Vagina (tissue), 2 donors: ENCODE measurements at regions not wholly inside any gene's neighbourhood (a gene's known extent, or its start where the extent isn't known, plus 50 kb on each side); places are given as distances from the start of the nearest gene placed in this dataset.

Experiments
- POLR2A ChIP-seq, 2 donors: fragments of 450-650 bp; IDR thresholded peaks; one replicate each; pipeline ENCODE4 v1.6.1; 2017; ENCODE audit warnings: antibody characterized with exemption in 2 of 2, mild to moderate bottlenecking in 2 of 2, moderate library complexity in 2 of 2
- POLR2AphosphoS5 ChIP-seq, 2 donors: sonication (generic); formaldehyde crosslinking; IDR thresholded peaks; one replicate each; pipeline ENCODE4 v1.9.0; 2017; ENCODE audit warnings: antibody characterized with exemption in 2 of 2, mild to moderate bottlenecking in 2 of 2, low read depth in 1 of 2; ENCODE audit not compliant: insufficient read depth in 1 of 2
- TF ChIP-seq, protein P1 (sequence below), 3 experiments: fragments of 450-650 bp in 2 of 3; fragments of 200-600 bp in 1 of 3; sonication (generic) in 1 of 3; IDR thresholded peaks; one replicate each; pipeline ENCODE4 v1.5.1; 2017 to 2019; ENCODE audit warnings: antibody characterized with exemption in 3 of 3, mild to moderate bottlenecking in 2 of 3, moderate library complexity in 2 of 3

DNA sequence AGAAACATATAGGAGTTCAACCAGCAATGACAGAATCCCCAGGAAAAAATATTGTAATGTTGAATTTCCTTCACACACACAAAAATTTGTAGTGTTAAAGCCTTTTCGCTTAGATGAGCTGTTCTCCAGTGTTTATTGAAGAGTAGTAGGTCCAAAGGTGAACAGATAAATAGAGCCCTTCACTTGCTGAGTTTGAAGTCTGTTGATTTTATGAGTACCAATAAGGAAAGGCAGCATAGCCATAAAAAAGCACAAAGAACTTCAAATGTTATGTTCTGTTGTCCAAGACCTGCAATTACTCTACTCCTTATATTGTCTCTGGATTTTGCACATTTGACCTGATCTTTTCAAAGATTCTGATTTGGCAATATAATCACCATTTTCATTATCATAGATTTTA, 362.7 kb upstream of the B3GALT2 start:
- TF ChIP-seq, protein P1, sequence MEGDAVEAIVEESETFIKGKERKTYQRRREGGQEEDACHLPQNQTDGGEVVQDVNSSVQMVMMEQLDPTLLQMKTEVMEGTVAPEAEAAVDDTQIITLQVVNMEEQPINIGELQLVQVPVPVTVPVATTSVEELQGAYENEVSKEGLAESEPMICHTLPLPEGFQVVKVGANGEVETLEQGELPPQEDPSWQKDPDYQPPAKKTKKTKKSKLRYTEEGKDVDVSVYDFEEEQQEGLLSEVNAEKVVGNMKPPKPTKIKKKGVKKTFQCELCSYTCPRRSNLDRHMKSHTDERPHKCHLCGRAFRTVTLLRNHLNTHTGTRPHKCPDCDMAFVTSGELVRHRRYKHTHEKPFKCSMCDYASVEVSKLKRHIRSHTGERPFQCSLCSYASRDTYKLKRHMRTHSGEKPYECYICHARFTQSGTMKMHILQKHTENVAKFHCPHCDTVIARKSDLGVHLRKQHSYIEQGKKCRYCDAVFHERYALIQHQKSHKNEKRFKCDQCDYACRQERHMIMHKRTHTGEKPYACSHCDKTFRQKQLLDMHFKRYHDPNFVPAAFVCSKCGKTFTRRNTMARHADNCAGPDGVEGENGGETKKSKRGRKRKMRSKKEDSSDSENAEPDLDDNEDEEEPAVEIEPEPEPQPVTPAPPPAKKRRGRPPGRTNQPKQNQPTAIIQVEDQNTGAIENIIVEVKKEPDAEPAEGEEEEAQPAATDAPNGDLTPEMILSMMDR (IDR thresholded peaks at IDR 0.05) = no peak
- TF ChIP-seq POLR2A (IDR thresholded peaks at IDR 0.05) (no peak), POLR2AphosphoS5 (IDR thresholded peaks at IDR 0.05; ENCODE audit: insufficient read depth in 1 of 2, low read depth in 1 of 2) (no peak)
